OCI-LY1 (cell line): ENCODE measurements at regions not wholly inside any gene's neighbourhood (a gene's known extent, or its start where the extent isn't known, plus 50 kb on each side); places are given as distances from the start of the nearest gene placed in this dataset.

Experiments used
- CTCF ChIP-seq: fragments of 200-600 bp; sonication (generic), shearing (Covaris generic); IDR thresholded peaks from 2 replicates; pipeline ENCODE4 v1.5.1; 2017; ENCODE audit warnings: mild to moderate bottlenecking, antibody characterized with exemption, low read length, moderate library complexity, mixed read lengths
- EZH2 ChIP-seq: fragments of 200-600 bp; sonication (generic), shearing (Covaris generic); IDR thresholded peaks from 2 replicates; pipeline ENCODE4 v1.8.0; 2017; ENCODE audit warnings: borderline replicate concordance, mixed run types, mild to moderate bottlenecking, antibody characterized with exemption, low read length, moderate library complexity, mixed read lengths

GRCh38 chr2:47636596-47637264, 65.9 kb upstream of the KCNK12 start:
- TF ChIP-seq EZH2 (no peak), CTCF (no peak)
